ENCODE measurements at regions not wholly inside any gene's neighbourhood (a gene's known extent, or its start where the extent isn't known, plus 50 kb on each side); places are given as distances from the start of the nearest gene placed in this dataset.

GRCh38 chr10:130463104-130463875 is 327.1 kb downstream of the GLRX3 start:
- Histone ChIP-seq H3K27me3 (replicated peaks in 1 of 2; ENCODE audit: control insufficient read depth in 2 of 2, extremely low read depth in 1 of 2, insufficient read depth in 2 of 2, low read length in 1 of 2) (no peaks in the 10 kb centered on the region), H3K27ac (ENCODE audit: low read length) (no peak overlapping the region), H3K4me1 (ENCODE audit: control insufficient read depth in 1 of 2, extremely low read depth in 1 of 2, insufficient read depth in 2 of 2, low read length in 2 of 2) (no peaks in the 10 kb centered on the region), H3K36me3 (ENCODE audit: control insufficient read depth in 2 of 2, extremely low read depth in 1 of 2, insufficient read depth in 1 of 2, low read length in 1 of 2) (no peaks in the 10 kb centered on the region), H3K9me3 (no peaks in the 10 kb centered on the region), H3K4me3 (ENCODE audit: control insufficient read depth in 1 of 2, extremely low read depth in 1 of 2, low read length in 1 of 2) (no peak overlapping the region)
- ATAC-seq (replicated peaks in 1 of 4) (no peak), DNase-seq (no peak)
- WGBS (ENCODE audit: insufficient coverage): 80% methylated on average over 3 of the region's 6 CpGs
- Mint-ChIP-seq H3K4me1 (no peaks in the 10 kb centered on the region), H3K27me3 (no peaks in the 10 kb centered on the region), H3K9me3 (peaks cover 6 to 13% (median 11%) of the 10 kb centered on the region in 3 donors), H3K4me3 (no peak overlapping the region), H3K27ac (no peak overlapping the region), H3K36me3 (no peaks in the 10 kb centered on the region)
- POLR2A ChIA-PET: no interaction called here
- CTCF ChIA-PET: no interaction called here

GRCh38 chr10:130463876-130464364 is 327.7 kb downstream of the GLRX3 start:
- Histone ChIP-seq H3K4me1 (ENCODE audit: control insufficient read depth in 1 of 2, extremely low read depth in 1 of 2, insufficient read depth in 2 of 2, low read length in 2 of 2) (no peaks in the 10 kb centered on the region), H3K27me3 (replicated peaks in 1 of 2; ENCODE audit: control insufficient read depth in 2 of 2, extremely low read depth in 1 of 2, insufficient read depth in 2 of 2, low read length in 1 of 2) (no peaks in the 10 kb centered on the region), H3K36me3 (ENCODE audit: control insufficient read depth in 2 of 2, extremely low read depth in 1 of 2, insufficient read depth in 1 of 2, low read length in 1 of 2) (no peaks in the 10 kb centered on the region), H3K9me3 (no peaks in the 10 kb centered on the region), H3K27ac (ENCODE audit: low read length) (no peak overlapping the region), H3K4me3 (ENCODE audit: control insufficient read depth in 1 of 2, extremely low read depth in 1 of 2, low read length in 1 of 2) (no peak overlapping the region)
- WGBS (ENCODE audit: insufficient coverage): 86% methylated on average over 10 of the region's 10 CpGs
- Mint-ChIP-seq H3K27me3 (no peaks in the 10 kb centered on the region), H3K36me3 (no peaks in the 10 kb centered on the region), H3K4me3 (no peak overlapping the region), H3K27ac (no peak overlapping the region), H3K9me3 (peaks cover 6 to 17% (median 11%) of the 10 kb centered on the region in 3 donors), H3K4me1 (no peaks in the 10 kb centered on the region)
- CTCF ChIA-PET: no interaction called here
- POLR2A ChIA-PET: no interaction called here
- DNase-seq: no peak
- no peak for ATAC-seq (replicated peaks in 1 of 4)

DNA sequence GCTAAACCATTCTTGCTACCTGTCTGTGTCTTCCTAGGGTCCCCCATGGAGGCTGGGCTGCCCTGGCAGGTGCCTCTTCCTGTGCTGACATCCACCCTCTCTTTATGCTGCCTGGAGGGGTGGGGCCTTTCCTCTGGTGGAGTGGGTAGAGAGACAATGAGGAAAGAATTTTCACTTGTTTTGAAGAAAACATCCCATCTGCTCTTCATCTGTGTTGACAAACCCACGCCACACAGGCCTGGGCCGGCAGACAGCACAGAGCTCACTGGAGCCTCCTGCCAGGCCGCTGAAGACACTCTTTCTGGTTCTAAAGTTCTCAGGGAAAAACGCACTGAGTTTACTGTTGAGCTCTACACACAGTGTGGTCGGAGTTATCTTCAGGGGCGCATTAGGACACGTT is 328.2 kb downstream of the GLRX3 start:
- no peaks in the 10 kb centered on the region for H3K36me3 ChIP-seq (ENCODE audit: control insufficient read depth in 2 of 2, extremely low read depth in 1 of 2, insufficient read depth in 1 of 2, low read length in 1 of 2)
- no peaks in the 10 kb centered on the region for H3K36me3 Mint-ChIP-seq
- ChIA-PET CTCF (no interaction called here), POLR2A (no interaction called here)
- no peaks in the 10 kb centered on the region for H3K4me1 Mint-ChIP-seq
- H3K4me3 ChIP-seq (ENCODE audit: control insufficient read depth in 1 of 2, extremely low read depth in 1 of 2, low read length in 1 of 2): no peak overlapping the region
- no peak overlapping the region for H3K4me3 Mint-ChIP-seq
- WGBS (ENCODE audit: insufficient coverage): 85% methylated on average over 6 of the region's 7 CpGs
- H3K27ac Mint-ChIP-seq: no peak overlapping the region
- no peaks in the 10 kb centered on the region for H3K27me3 Mint-ChIP-seq
- ATAC-seq (replicated peaks in 1 of 4): no peak
- peaks cover 11 to 21% (median 16%) of the 10 kb centered on the region in 3 donors for H3K9me3 Mint-ChIP-seq
- no peaks in the 10 kb centered on the region for H3K27me3 ChIP-seq (replicated peaks in 1 of 2; ENCODE audit: control insufficient read depth in 2 of 2, extremely low read depth in 1 of 2, insufficient read depth in 2 of 2, low read length in 1 of 2)
- no peak for DNase-seq
- no peaks in the 10 kb centered on the region for H3K9me3 ChIP-seq
- H3K27ac ChIP-seq (ENCODE audit: low read length): no peak overlapping the region
- no peaks in the 10 kb centered on the region for H3K4me1 ChIP-seq (ENCODE audit: control insufficient read depth in 1 of 2, extremely low read depth in 1 of 2, insufficient read depth in 2 of 2, low read length in 2 of 2)

GRCh38 chr10:130466271-130466997 is 330.2 kb downstream of the GLRX3 start:
- Histone ChIP-seq H3K4me1 (ENCODE audit: control insufficient read depth in 1 of 2, extremely low read depth in 1 of 2, insufficient read depth in 2 of 2, low read length in 2 of 2) (no peaks in the 10 kb centered on the region), H3K27me3 (replicated peaks in 1 of 2; ENCODE audit: control insufficient read depth in 2 of 2, extremely low read depth in 1 of 2, insufficient read depth in 2 of 2, low read length in 1 of 2) (no peaks in the 10 kb centered on the region), H3K9me3 (no peaks in the 10 kb centered on the region), H3K4me3 (ENCODE audit: control insufficient read depth in 1 of 2, extremely low read depth in 1 of 2, low read length in 1 of 2) (no peak overlapping the region), H3K36me3 (ENCODE audit: control insufficient read depth in 2 of 2, extremely low read depth in 1 of 2, insufficient read depth in 1 of 2, low read length in 1 of 2) (no peaks in the 10 kb centered on the region), H3K27ac (ENCODE audit: low read length) (no peak overlapping the region)
- Mint-ChIP-seq H3K36me3 (no peaks in the 10 kb centered on the region), H3K4me1 (no peaks in the 10 kb centered on the region), H3K4me3 (no peak overlapping the region), H3K27ac (no peak overlapping the region), H3K27me3 (no peaks in the 10 kb centered on the region), H3K9me3 (peaks cover 16 to 25% (median 20%) of the 10 kb centered on the region in 3 donors)
- DNase-seq (no peak), ATAC-seq (replicated peaks in 1 of 4) (no peak)
- ChIA-PET POLR2A (no interaction called here), CTCF (no interaction called here)
- WGBS (ENCODE audit: insufficient coverage): 86% methylated on average over 8 of the region's 12 CpGs

DNA sequence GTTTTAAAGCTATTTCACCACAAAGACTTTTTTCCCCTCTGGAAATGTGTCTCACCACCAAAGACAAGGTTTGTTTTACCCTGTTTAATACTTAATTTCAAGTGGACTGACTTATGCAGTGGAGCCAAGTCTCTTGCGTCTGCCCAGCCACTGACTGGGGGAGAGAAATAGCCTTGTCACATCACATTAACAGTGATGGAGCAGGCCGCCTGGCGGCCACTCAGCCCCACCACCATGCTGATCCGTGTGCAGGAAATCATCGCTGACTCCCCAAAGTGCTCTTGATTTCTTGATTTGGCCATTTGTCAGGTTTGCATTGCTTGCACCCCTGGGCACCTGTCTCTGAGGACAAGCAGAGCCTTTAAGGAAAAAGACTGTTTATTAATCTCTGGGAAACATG is 334.1 kb downstream of the GLRX3 start:
- H3K36me3 ChIP-seq (ENCODE audit: control insufficient read depth in 2 of 2, extremely low read depth in 1 of 2, insufficient read depth in 1 of 2, low read length in 1 of 2): no peaks in the 10 kb centered on the region
- H3K27ac ChIP-seq (ENCODE audit: low read length): no peak overlapping the region
- WGBS (ENCODE audit: insufficient coverage): 96% methylated on average over 4 of the region's 5 CpGs
- H3K27ac Mint-ChIP-seq: no peak overlapping the region
- H3K4me1 ChIP-seq (ENCODE audit: control insufficient read depth in 1 of 2, extremely low read depth in 1 of 2, insufficient read depth in 2 of 2, low read length in 2 of 2): no peaks in the 10 kb centered on the region
- CTCF ChIA-PET: no interaction called here
- no peaks in the 10 kb centered on the region for H3K9me3 ChIP-seq
- H3K36me3 Mint-ChIP-seq: no peaks in the 10 kb centered on the region
- no peaks in the 10 kb centered on the region for H3K4me1 Mint-ChIP-seq
- POLR2A ChIA-PET: no interaction called here
- H3K27me3 ChIP-seq (replicated peaks in 1 of 2; ENCODE audit: control insufficient read depth in 2 of 2, extremely low read depth in 1 of 2, insufficient read depth in 2 of 2, low read length in 1 of 2): peaks cover 0 to 4% of the 10 kb centered on the region in 2 experiments
- peaks cover 14 to 25% (median 16%) of the 10 kb centered on the region in 3 donors for H3K9me3 Mint-ChIP-seq
- H3K4me3 Mint-ChIP-seq: no peak overlapping the region
- no peak for DNase-seq
- H3K27me3 Mint-ChIP-seq: no peaks in the 10 kb centered on the region
- no peak for ATAC-seq (replicated peaks in 1 of 4)
- H3K4me3 ChIP-seq (ENCODE audit: control insufficient read depth in 1 of 2, extremely low read depth in 1 of 2, low read length in 1 of 2): no peak overlapping the region

- Mint-ChIP-seq H3K4me3 (no peak overlapping the region), H3K4me1 (no peaks in the 10 kb centered on the region), H3K36me3 (no peaks in the 10 kb centered on the region), H3K9me3 (peaks cover 14 to 25% (median 16%) of the 10 kb centered on the region in 3 donors), H3K27ac (no peak overlapping the region), H3K27me3 (no peaks in the 10 kb centered on the region)
- ChIA-PET CTCF (interaction anchor here in 1 of 2 donors (0.5 kb wide), 1 partner anchor 826 kb away, joined by 3 read pairs; no protein-coding TSS in a partner anchor), POLR2A (no interaction called here)
- H3K4me3 ChIP-seq (ENCODE audit: control insufficient read depth in 1 of 2, extremely low read depth in 1 of 2, low read length in 1 of 2): no peak overlapping the region
- no peaks in the 10 kb centered on the region for H3K36me3 ChIP-seq (ENCODE audit: control insufficient read depth in 2 of 2, extremely low read depth in 1 of 2, insufficient read depth in 1 of 2, low read length in 1 of 2)
- H3K27me3 ChIP-seq (replicated peaks in 1 of 2; ENCODE audit: control insufficient read depth in 2 of 2, extremely low read depth in 1 of 2, insufficient read depth in 2 of 2, low read length in 1 of 2): peaks cover 0 to 4% of the 10 kb centered on the region in 2 experiments
- H3K27ac ChIP-seq (ENCODE audit: low read length): no peak overlapping the region
- DNase-seq: no peak
- no peaks in the 10 kb centered on the region for H3K9me3 ChIP-seq
- H3K4me1 ChIP-seq (ENCODE audit: control insufficient read depth in 1 of 2, extremely low read depth in 1 of 2, insufficient read depth in 2 of 2, low read length in 2 of 2): no peaks in the 10 kb centered on the region
- no peak for ATAC-seq (replicated peaks in 1 of 4)
- 90% methylated on average over 6 of the region's 6 CpGs for WGBS (ENCODE audit: insufficient coverage)
Observed at GRCh38 chr10:130470973-130471372, 334.8 kb downstream of the GLRX3 start.

Measured in T-cell (primary cell).